NCI-H2171 treated with DMSO at 0.1 percent for 48 hours (cell line): ENCODE measurements at regions not wholly inside any gene's neighbourhood (a gene's known extent, or its start where the extent isn't known, plus 50 kb on each side); places are given as distances from the start of the nearest gene placed in this dataset.

Source experiments
- DNase-seq: peaks from one replicate; lab custom pipeline; 2025; lab: John Stamatoyannopoulos, UW

- DNase-seq = no peak
Measured at GRCh38 chr12:115078990-115079389, 395.0 kb upstream of the TBX3 start.

- no peak for DNase-seq
Measured at GRCh38 chr12:115078334-115078733, 394.4 kb upstream of the TBX3 start.

GRCh38 chr12:115075552-115076170 lies 391.7 kb upstream of the TBX3 start:
- no peak for DNase-seq

GRCh38 chr12:115074617-115075016 lies 390.6 kb upstream of the TBX3 start:
- no peak for DNase-seq

- no peak for DNase-seq
Measured at GRCh38 chr12:115072712-115073111, 388.7 kb upstream of the TBX3 start.

- no peak for DNase-seq
Measured at GRCh38 chr12:115070313-115070712, 386.3 kb upstream of the TBX3 start.

GRCh38 chr12:115064296-115064695 lies 380.3 kb upstream of the TBX3 start:
- no peak for DNase-seq

GRCh38 chr12:115062741-115063140 lies 378.8 kb upstream of the TBX3 start:
- DNase-seq = no peak

GRCh38 chr12:115060477-115061168 lies 376.6 kb upstream of the TBX3 start:
- no peak for DNase-seq

GRCh38 chr12:115057445-115057844 lies 373.5 kb upstream of the TBX3 start:
- no peak for DNase-seq

GRCh38 chr12:115051378-115051777 lies 367.4 kb upstream of the TBX3 start:
- DNase-seq = no peak

- DNase-seq = no peak
Measured at GRCh38 chr12:115049614-115050013, 365.6 kb upstream of the TBX3 start.

GRCh38 chr12:115046805-115047204 lies 362.8 kb upstream of the TBX3 start:
- DNase-seq = no peak

GRCh38 chr12:115044073-115044472 lies 360.1 kb upstream of the TBX3 start:
- DNase-seq = no peak

GRCh38 chr12:115043079-115043478 lies 359.1 kb upstream of the TBX3 start:
- no peak for DNase-seq

GRCh38 chr12:115042341-115042740 lies 358.4 kb upstream of the TBX3 start:
- DNase-seq = no peak

- DNase-seq = no peak
Measured at GRCh38 chr12:115037830-115038229, 353.9 kb upstream of the TBX3 start.

- DNase-seq = no peak
Measured at GRCh38 chr12:115035535-115036107, 351.6 kb upstream of the TBX3 start.

GRCh38 chr12:115032521-115032920 lies 348.5 kb upstream of the TBX3 start:
- DNase-seq = no peak

- no peak for DNase-seq
Measured at GRCh38 chr12:115030017-115030416, 346.0 kb upstream of the TBX3 start.

- DNase-seq = no peak
Measured at GRCh38 chr12:115024531-115024930, 340.6 kb upstream of the TBX3 start.

- DNase-seq = no peak
Measured at GRCh38 chr12:115023279-115024265, 339.6 kb upstream of the TBX3 start.
